ENCODE measurements at regions not wholly inside any gene's neighbourhood (a gene's known extent, or its start where the extent isn't known, plus 50 kb on each side); places are given as distances from the start of the nearest gene placed in this dataset.
"Not testable (repeated sequence)": the region's sequence is repeated elsewhere in the genome, so short reads cannot be mapped to it uniquely, and the experiment has no call there.

DNA sequence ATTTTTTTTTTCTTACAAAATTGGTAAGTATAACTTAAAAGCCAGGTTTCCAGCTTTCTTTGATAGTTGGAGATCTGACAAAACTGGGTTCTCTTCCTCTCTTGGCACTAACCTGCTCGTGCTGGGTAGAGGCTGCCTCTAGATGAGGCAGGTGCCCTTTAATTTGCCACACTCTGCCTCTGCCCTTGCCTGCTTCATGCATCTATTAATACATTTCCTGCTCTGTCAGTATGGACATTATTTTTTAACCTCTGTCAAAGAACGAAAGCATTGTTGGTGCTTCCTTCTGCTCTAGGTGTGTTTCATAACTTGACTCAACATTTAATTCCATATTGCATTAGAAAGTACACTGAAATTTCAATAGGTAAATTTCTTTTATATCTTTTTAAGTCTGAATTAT, 490.7 kb upstream of the ZEB2 start:
- no peak for DNase-seq

GRCh38 chr2:145007960-145008263, 488.0 kb upstream of the ZEB2 start:
- no peak for DNase-seq

DNA sequence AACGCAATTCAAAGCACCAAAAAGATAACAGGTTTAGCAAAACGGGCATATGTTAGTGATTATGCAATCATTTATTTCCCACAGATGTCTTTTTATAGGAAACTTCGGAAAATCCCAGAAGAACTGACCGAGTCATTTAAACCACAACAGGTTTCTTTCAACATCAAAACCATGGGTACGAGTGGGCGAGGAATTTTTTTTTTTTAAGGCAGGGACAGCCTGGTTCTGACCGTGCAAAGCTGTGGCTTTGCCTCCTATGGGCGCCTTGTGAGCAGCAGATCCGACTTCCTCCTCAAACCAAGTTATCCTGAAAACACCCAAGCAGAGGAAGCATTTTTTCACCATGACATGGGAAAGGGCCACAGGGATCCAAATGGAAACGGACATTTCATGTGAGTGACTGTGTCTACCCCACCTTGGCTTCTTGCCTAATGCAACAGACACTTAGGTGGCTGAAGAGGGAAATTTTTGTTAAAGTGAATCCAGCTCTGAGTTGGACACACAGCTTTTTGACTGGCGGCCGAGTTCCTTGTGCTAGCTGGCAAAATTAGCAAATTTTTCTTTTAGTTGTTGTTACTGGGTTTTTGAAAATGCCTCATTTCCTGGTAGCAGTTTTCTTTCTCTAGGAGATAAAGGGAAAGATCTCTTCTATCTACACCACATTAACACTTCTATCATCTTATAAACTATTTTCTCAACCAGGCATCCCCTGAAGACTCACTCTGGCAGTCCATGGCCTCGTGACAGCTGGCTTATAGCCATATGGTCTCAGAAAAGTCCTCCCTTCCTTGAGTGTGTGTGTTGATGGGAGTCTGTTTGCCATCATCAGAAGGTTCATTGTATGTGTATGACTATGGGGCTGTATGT, 487.4 kb upstream of the ZEB2 start:
- no peak for DNase-seq

DNA sequence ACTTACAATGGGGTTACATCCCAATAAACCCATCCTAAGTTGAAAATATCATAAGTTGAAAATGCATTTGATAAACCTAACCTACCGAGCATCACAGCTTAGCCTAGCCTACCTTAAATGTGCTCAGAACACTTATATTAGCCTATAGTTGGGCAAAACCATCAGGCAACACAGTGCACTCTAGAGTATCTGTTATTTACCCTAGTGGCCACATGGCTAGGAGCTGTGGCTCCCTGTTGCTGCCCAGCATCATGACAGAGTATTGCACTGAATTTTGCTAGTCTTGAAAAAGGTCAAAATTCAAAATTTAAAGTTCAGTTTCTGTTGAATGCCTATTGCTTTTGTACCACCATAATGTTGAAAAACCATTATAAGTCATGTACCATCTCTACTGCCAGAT, 482.7 kb upstream of the ZEB2 start:
- no peak for DNase-seq

DNA sequence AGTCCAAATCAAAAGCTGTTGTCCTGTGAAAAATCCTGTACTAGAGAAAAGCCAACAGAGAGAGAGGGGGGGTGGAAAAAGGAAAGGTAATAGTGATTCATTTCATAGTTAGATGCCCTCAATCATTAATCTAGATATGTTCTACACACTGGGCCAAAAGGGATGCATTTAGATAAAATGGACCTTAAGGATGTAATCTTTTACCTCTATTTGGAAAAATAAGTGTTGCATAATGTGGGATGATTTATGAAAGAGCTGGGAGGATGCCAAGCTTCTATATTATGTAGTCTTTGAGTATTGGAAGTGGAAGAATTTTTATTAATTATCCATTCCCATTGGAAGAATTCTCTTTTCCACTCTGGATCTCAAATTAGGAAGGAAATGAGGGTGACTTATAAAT, 480.5 kb upstream of the ZEB2 start:
- DNase-seq: no peak

DNA sequence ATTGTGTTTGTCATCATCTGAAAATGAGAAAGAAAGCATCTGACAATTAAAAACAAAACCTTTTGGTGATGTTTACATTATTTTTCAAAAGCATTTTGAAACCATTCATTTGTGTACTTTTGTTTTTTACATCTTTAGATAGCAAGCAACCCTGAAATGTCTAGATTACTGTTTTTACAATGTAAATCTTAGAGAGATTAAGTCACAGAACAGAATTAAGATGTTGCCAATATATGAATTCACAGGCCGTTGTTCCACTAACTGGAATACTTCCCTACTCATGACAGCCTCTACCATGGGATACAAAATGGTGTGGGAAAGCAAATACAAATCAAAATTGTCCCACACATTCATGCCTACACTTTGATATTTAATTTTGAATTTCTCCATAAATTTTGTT, 480.0 kb upstream of the ZEB2 start:
- no peak for DNase-seq

GRCh38 chr2:144999071-144999875, 479.4 kb upstream of the ZEB2 start:
- no peak for DNase-seq

DNA sequence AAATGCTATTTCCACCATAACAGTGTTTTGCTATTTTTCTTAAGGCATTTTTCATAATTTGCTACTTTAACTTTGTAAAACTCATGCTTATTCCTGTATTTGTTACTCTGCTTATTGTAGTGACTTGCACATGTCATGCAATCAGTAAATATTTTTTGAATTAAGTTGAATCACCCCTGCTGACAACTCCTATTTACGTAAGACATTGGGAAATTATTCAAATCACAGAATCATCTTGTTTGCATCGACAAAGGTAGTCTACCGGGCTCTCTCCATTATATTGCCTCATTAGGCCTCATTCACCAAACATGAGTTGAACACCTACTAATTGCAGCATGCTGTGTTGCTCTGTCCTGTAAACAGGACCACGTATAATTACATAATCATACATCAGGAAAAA, 478.5 kb upstream of the ZEB2 start:
- no peak for DNase-seq

DNA sequence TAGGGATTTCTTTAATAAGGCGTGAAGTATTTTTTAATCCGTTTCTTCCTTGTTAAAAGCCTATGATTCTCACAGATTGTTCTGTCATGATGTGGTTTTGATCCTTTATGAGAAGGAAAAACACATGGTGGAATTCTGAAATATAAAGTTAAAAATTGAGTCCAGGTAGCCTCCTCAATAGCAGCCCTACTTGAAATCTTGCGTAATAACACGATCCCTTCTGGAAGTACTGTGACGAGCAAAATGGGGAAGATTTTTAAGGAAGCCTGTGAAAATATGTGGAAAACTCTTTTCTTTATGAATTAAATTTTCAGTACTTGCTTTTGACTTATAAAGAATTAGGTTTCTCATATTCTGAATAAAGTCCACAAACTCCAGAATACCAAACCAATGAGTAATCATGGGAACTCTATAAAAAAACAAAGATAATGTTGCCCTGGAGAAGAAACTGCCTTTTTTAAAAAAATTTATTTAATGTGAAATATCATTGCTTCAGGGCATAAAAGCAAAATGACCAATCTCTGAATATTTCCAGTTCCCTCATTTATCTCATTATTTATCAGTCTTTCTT, 476.4 kb upstream of the ZEB2 start:
- DNase-seq: no peak

- DNase-seq: no peak
These were observed 475.6 kb upstream of the ZEB2 start for GRCh38 chr2:144995482-144995881.

DNA sequence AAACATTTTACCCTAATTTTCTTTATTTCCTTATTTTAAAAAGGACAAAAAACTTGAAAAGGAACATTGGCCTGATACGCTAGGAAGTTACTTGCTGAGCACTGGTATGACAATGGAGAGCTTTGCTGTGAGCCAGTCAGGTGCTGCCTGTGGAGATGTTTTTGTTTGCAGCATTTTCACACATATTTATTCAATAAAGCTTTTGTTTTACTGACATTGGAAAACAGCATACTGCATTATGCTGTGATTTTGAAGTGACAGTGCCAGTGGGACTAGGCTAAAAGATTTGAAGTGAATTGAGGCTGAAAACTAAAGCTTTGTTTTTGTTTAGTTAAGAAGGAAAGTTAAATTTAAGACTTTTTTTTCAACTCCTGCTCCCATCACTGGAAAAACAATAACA, 470.7 kb upstream of the ZEB2 start:
- no peak for DNase-seq

DNA sequence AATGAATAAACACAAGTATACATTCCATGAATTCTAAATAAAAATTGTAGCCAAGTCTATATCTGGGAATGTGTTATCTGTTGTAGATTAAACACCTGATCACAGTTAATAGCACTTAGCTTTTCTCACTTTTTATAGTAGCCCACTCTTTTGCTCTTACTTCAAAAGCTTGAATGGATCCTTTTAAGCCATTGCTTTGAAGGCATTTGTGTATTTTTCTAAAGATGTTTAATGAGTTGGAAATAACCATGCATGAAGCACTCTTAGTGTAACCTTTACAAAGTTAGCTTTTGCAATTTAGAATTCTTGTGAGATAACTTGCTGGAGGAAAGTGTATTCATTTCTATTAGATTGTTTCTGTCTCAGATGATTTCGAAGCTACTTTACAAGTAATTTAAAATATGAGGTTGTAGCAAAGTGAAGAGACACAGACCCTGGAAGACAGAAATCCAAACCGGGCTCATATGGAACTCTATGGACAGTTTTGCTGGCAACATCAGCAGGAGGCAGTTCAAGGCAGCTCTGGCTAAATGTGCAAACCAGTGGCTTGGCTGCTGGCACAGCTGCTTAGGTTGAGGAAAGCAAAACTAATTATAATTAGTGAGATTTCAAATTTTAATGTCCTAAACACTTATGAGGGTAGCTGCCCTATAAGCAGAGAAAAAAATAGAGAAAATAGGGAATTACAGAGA, 469.8 kb upstream of the ZEB2 start:
- DNase-seq: no peak

DNA sequence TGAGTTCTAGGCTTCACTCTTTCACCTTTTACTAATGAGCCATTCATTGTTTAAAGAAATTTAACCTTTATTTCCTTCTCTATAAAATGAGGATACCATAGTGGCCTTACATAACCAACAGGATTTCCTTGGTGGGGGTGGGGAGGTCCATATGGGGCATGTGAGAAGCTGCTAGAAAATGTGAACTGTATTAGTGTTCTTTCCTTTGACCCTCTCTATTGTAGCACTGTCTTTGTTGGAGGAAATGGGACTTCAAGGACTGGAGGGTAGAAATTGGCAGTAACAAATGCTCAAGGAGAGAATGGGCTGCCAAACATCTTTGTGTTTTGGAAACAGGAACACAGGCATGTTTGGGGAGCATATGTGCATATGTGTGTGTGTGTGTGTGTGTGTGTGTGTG, 468.7 kb upstream of the ZEB2 start:
- DNase-seq: no peak

DNA sequence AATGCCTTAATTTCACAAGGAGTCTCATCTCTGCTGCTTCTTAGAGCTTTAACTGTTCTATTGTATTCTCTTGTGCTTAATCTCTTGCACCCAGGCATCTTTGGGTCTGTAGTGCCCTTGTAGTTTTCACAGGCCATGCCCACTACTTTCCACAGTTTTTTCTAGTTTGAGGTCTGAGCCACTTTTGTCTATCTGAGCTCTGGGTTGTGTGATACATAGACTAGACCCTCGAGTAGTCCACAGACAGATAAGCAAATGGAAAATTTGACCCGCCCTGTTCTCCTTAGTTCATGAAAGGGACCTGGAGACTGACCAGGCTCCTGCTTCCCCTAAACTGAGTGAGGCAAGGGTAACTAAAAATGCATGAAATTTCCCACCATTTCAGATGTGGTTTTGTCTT, 466.8 kb upstream of the ZEB2 start:
- no peak for DNase-seq

DNA sequence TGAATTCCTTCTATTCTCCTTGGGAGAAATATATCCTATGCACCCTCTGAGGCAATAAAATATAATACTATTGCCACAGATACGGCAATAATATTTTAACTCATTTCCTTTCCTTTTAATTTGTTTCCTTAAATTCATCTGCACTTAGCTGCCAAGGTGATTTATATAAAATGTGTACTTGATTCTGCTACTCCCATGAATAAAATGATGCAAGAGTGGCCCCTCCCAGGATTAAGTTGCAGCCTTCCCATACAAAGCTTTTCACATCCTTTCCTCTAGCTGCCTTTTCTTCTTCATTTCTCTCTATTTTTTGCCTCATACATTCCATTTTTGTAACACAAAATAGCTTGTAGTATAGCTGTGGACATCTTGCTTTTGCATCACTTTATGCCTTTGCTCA, 464.1 kb upstream of the ZEB2 start:
- no peak for DNase-seq

DNA sequence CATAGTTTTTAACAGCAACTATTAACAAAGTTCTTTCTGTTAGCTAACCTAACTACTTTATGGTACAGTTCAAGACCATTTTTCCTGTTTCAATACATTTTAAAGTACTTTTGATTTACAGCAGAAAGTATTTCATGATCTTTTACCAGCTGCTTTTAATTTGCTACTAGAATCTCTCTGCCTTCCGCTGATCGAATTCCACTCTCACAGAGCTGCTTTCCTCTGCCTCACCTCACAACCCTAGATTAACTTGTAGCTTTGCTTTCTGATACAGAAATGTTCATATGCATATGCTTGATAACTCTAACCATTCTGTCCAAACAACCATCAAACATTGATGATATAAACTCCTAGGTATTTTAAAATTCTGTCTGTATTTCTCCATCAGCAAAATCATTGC, 463.2 kb upstream of the ZEB2 start:
- DNase-seq: no peak

DNA sequence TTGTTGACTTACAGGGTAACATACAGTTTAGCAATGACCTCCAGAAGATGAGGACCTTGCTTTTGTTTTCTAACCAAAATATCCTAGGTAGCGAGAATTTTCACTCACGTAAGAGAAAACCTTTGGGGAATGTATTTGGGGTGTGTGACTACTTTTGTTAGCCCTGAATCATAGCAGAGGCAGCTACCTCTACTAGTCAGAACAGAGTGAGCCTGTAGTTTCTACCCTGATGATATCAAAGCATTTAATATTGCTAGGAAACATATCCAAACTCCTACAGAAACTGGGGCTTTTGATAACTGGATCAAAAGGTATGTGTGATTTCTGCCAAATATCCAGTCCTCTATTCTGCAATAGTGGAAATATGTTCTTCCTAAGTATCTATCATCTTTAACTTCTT, 462.6 kb upstream of the ZEB2 start:
- DNase-seq: no peak

GRCh38 chr2:144975881-144976280, 456.0 kb upstream of the ZEB2 start:
- DNase-seq: no peak

GRCh38 chr2:144972676-144973075, 452.8 kb upstream of the ZEB2 start:
- no peak for DNase-seq

- DNase-seq: no peak
These were observed 451.9 kb upstream of the ZEB2 start for GRCh38 chr2:144971786-144972335.

- not testable (repeated sequence) for DNase-seq
These were observed 450.5 kb upstream of the ZEB2 start for GRCh38 chr2:144970410-144970809.

DNA sequence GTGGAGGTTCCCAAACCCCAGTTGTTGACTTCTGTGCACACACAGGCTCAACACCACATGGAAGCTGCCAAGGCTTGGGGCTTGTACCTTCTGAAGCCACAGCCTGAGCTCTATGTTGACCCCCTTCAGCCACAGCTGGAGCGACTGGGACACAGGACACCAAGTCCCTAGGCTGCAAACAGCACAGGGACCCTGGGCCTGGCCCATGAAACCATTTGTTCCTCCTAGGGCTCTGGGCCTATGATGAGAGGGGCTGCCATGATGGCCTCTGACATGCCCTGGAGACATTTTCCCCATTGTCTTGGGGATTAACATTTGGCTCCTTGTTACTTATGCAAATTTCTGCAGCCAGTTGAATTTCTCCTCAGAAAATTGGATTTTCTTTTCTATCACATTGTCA, 449.6 kb upstream of the ZEB2 start:
- DNase-seq: not testable (repeated sequence)

- DNase-seq: no peak
These were observed 448.0 kb upstream of the ZEB2 start for GRCh38 chr2:144967961-144968360.
